ENCODE measurements at regions not wholly inside any gene's neighbourhood (a gene's known extent, or its start where the extent isn't known, plus 50 kb on each side); places are given as distances from the start of the nearest gene placed in this dataset.

DNA sequence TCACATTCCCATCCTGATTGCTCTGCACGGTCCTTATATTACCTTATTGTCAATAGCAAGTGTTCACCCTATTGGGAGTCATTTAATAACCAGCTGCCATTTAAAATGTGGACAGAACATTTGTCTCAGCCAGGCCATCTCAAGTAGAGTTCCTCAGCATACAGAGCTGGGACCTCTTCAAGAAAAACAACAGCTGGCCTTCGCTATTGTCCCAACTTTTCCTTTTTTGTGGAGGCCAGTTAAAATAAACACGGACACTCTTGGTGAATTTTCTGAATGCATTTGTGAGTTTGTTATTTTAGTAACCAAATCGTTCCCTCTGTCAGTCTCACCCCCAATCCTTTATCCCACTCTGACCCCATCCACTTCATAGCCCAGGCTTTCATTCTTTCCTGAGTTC is 395.3 kb upstream of the PITX2 start:
- Histone ChIP-seq H3K79me2 (ENCODE audit: insufficient read depth, low read length) (no peaks in the 10 kb centered on the region), H3K27ac (ENCODE audit: low read depth, low read length) (no peak overlapping the region)

DNA sequence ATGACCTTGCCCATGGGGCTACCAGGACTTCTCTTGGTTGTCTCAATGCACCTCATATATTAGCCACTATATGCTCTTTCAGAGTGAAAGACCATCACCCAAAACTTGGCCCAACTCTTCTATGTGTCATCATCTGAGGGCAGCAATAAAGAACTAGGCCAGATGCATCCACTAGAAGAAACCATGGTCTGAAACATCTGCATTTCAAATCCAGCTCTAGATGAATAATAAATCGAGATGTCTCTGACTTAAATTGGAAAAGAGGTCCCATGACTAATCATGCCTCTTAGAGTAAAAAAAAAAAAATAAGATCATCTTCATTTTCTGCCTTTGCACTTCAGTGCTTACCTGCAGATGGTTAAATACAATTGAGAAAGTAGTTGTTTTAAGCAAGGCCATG is 397.6 kb upstream of the PITX2 start:
- no peak overlapping the region for H3K4me2 ChIP-seq (ENCODE audit: low read depth, low read length, poor library complexity, severe bottlenecking)
- no peaks in the 10 kb centered on the region for H3K9me3 ChIP-seq (ENCODE audit: insufficient read depth, low read length)
- H3K9ac ChIP-seq (ENCODE audit: low read length), result no peak overlapping the region
- no peaks in the 10 kb centered on the region for H3K36me3 ChIP-seq (ENCODE audit: low read length)
- H3K9me2 ChIP-seq (replicated peaks; ENCODE audit: insufficient read depth, low read length), result no peaks in the 10 kb centered on the region
- H3K79me2 ChIP-seq (ENCODE audit: insufficient read depth, low read length), result no peaks in the 10 kb centered on the region
- no peak overlapping the region for H2AFZ ChIP-seq (ENCODE audit: low read depth, low read length, severe bottlenecking)
- no peaks in the 10 kb centered on the region for H4K20me1 ChIP-seq (ENCODE audit: low read depth, low read length)
- no peak overlapping the region for H3K4me3 ChIP-seq (ENCODE audit: insufficient read depth, low read length, poor library complexity, severe bottlenecking)
- no peaks in the 10 kb centered on the region for H3K27me3 ChIP-seq (ENCODE audit: low read length)
- TF ChIP-seq CTCF (IDR thresholded peaks at IDR 0.05; ENCODE audit: insufficient read depth, low read length, poor library complexity, severe bottlenecking) (no peak), EZH2phosphoT487 (conservative IDR thresholded peaks at IDR 0.05; ENCODE audit: low read length) (no peak)
- no peak overlapping the region for H3K27ac ChIP-seq (ENCODE audit: low read depth, low read length)
- H3F3A ChIP-seq (ENCODE audit: insufficient read depth), result no peaks in the 10 kb centered on the region

More for the DNA sequence above, 395.3 kb upstream of the PITX2 start:
- Histone ChIP-seq H4K20me1 (ENCODE audit: low read depth, low read length) (no peaks in the 10 kb centered on the region), H3K36me3 (ENCODE audit: low read length) (no peaks in the 10 kb centered on the region), H3K9me3 (ENCODE audit: insufficient read depth, low read length) (no peaks in the 10 kb centered on the region), H3K9me2 (replicated peaks; ENCODE audit: insufficient read depth, low read length) (no peaks in the 10 kb centered on the region), H3K4me2 (ENCODE audit: low read depth, low read length, poor library complexity, severe bottlenecking) (no peak overlapping the region), H3F3A (ENCODE audit: insufficient read depth) (no peaks in the 10 kb centered on the region), H3K4me3 (ENCODE audit: insufficient read depth, low read length, poor library complexity, severe bottlenecking) (no peak overlapping the region), H2AFZ (ENCODE audit: low read depth, low read length, severe bottlenecking) (no peak overlapping the region), H3K9ac (ENCODE audit: low read length) (no peak overlapping the region), H3K27me3 (ENCODE audit: low read length) (no peaks in the 10 kb centered on the region)
- TF ChIP-seq CTCF (IDR thresholded peaks at IDR 0.05; ENCODE audit: insufficient read depth, low read length, poor library complexity, severe bottlenecking) (no peak), EZH2phosphoT487 (conservative IDR thresholded peaks at IDR 0.05; ENCODE audit: low read length) (no peak)

DNA sequence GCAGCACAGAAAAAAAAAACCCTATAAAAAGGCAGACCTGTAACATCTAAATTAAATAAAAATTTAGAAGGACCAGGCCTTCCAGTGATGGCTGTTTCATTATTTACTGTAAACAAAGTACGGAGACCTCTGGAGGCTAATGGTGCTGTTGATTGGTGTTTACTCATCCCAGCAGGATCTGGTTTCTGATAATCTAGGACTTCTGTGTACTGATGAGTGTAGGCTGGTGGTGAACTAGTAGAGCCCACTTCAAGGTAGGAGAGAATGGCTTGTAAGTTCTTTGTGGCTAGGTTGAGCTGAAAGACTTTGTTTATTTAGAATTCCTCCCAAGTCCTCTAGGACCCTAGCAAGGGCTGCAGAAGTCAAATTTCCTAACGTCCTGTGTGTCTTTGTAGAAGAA is 398.1 kb upstream of the PITX2 start:
- Histone ChIP-seq H2AFZ (ENCODE audit: low read depth, low read length, severe bottlenecking) (no peak overlapping the region), H3F3A (ENCODE audit: insufficient read depth) (no peaks in the 10 kb centered on the region), H3K9me2 (replicated peaks; ENCODE audit: insufficient read depth, low read length) (no peaks in the 10 kb centered on the region), H3K4me3 (ENCODE audit: insufficient read depth, low read length, poor library complexity, severe bottlenecking) (no peak overlapping the region), H3K9me3 (ENCODE audit: insufficient read depth, low read length) (no peaks in the 10 kb centered on the region), H3K4me2 (ENCODE audit: low read depth, low read length, poor library complexity, severe bottlenecking) (no peak overlapping the region), H3K9ac (ENCODE audit: low read length) (no peak overlapping the region), H3K27me3 (ENCODE audit: low read length) (no peaks in the 10 kb centered on the region), H4K20me1 (ENCODE audit: low read depth, low read length) (no peaks in the 10 kb centered on the region), H3K36me3 (ENCODE audit: low read length) (no peaks in the 10 kb centered on the region), H3K79me2 (ENCODE audit: insufficient read depth, low read length) (no peaks in the 10 kb centered on the region), H3K27ac (ENCODE audit: low read depth, low read length) (no peak overlapping the region)
- TF ChIP-seq EZH2phosphoT487 (conservative IDR thresholded peaks at IDR 0.05; ENCODE audit: low read length) (no peak), CTCF (IDR thresholded peaks at IDR 0.05; ENCODE audit: insufficient read depth, low read length, poor library complexity, severe bottlenecking) (no peak)
